ENCODE measurements at regions not wholly inside any gene's neighbourhood (a gene's known extent, or its start where the extent isn't known, plus 50 kb on each side); places are given as distances from the start of the nearest gene placed in this dataset.

- DNase-seq (ENCODE audit: low spot score) = no peak
- in situ Hi-C loops (cut with MboI; ENCODE audit: low sequenced_read_pairs, unreplicated experiment) = no loop called here
- TF ChIP-seq CTCF (IDR thresholded peaks at IDR 0.05; ENCODE audit: borderline replicate concordance, control extremely low read depth, extremely low read depth, insufficient read depth, missing control alignments) = no peak
These were observed 329.9 kb upstream of the ISL1 start for GRCh38 chr5:51053361-51053760.

- no peak for DNase-seq (ENCODE audit: low spot score)
- TF ChIP-seq CTCF (IDR thresholded peaks at IDR 0.05; ENCODE audit: borderline replicate concordance, control extremely low read depth, extremely low read depth, insufficient read depth, missing control alignments) = no peak
- in situ Hi-C loops (cut with MboI; ENCODE audit: low sequenced_read_pairs, unreplicated experiment) = no loop called here
These were observed 322.3 kb upstream of the ISL1 start for GRCh38 chr5:51060953-51061352.

GRCh38 chr5:51072937-51073336 is 310.3 kb upstream of the ISL1 start:
- no peak for TF ChIP-seq CTCF (IDR thresholded peaks at IDR 0.05; ENCODE audit: borderline replicate concordance, control extremely low read depth, extremely low read depth, insufficient read depth, missing control alignments)
- in situ Hi-C loops (cut with MboI; ENCODE audit: low sequenced_read_pairs, unreplicated experiment) = no loop called here

GRCh38 chr5:51082741-51083140 is 300.5 kb upstream of the ISL1 start:
- in situ Hi-C loops (cut with MboI; ENCODE audit: low sequenced_read_pairs, unreplicated experiment) = no loop called here
- no peak for TF ChIP-seq CTCF (IDR thresholded peaks at IDR 0.05; ENCODE audit: borderline replicate concordance, control extremely low read depth, extremely low read depth, insufficient read depth, missing control alignments)

More at GRCh38 chr5:51072937-51073336, 310.3 kb upstream of the ISL1 start:
- DNase-seq (ENCODE audit: low spot score) = no peak

GRCh38 chr5:51091816-51092215 is 291.4 kb upstream of the ISL1 start:
- no peak for TF ChIP-seq CTCF (IDR thresholded peaks at IDR 0.05; ENCODE audit: borderline replicate concordance, control extremely low read depth, extremely low read depth, insufficient read depth, missing control alignments)
- in situ Hi-C loops (cut with MboI; ENCODE audit: low sequenced_read_pairs, unreplicated experiment) = no loop called here
- DNase-seq (ENCODE audit: low spot score) = no peak

More at GRCh38 chr5:51082741-51083140, 300.5 kb upstream of the ISL1 start:
- no peak for DNase-seq (ENCODE audit: low spot score)

GRCh38 chr5:51095486-51095885 is 287.8 kb upstream of the ISL1 start:
- TF ChIP-seq CTCF (IDR thresholded peaks at IDR 0.05; ENCODE audit: borderline replicate concordance, control extremely low read depth, extremely low read depth, insufficient read depth, missing control alignments) = no peak
- in situ Hi-C loops (cut with MboI; ENCODE audit: low sequenced_read_pairs, unreplicated experiment) = no loop called here
- DNase-seq (ENCODE audit: low spot score) = no peak

GRCh38 chr5:51096859-51097258 is 286.4 kb upstream of the ISL1 start:
- in situ Hi-C loops (cut with MboI; ENCODE audit: low sequenced_read_pairs, unreplicated experiment) = no loop called here
- TF ChIP-seq CTCF (IDR thresholded peaks at IDR 0.05; ENCODE audit: borderline replicate concordance, control extremely low read depth, extremely low read depth, insufficient read depth, missing control alignments) = no peak
- no peak for DNase-seq (ENCODE audit: low spot score)
